GM20000 (cell line): ENCODE measurements at regions not wholly inside any gene's neighbourhood (a gene's known extent, or its start where the extent isn't known, plus 50 kb on each side); places are given as distances from the start of the nearest gene placed in this dataset.
"Not testable (repeated sequence)": the region's sequence is repeated elsewhere in the genome, so short reads cannot be mapped to it uniquely, and the experiment has no call there.

Experiments
- DNase-seq: peaks from one replicate; pipeline ENCODE4 v3.0.0; 2012; ENCODE audit warnings: low spot score
- CTCF ChIP-seq: IDR thresholded peaks from 2 replicates; pipeline ENCODE4 v1.5.1; 2012; ENCODE audit warnings: mild to moderate bottlenecking, control low read depth; ENCODE audit errors: extremely low read depth, missing control alignments

GRCh38 chr21:27323331-27323730 is 356.4 kb upstream of the ADAMTS5 start:
- TF ChIP-seq CTCF, result no peak
- DNase-seq, result no peak

- no peak for DNase-seq
- no peak for TF ChIP-seq CTCF
These were observed 354.9 kb upstream of the ADAMTS5 start for GRCh38 chr21:27321791-27322190.

GRCh38 chr21:27320868-27321267 is 354.0 kb upstream of the ADAMTS5 start:
- TF ChIP-seq CTCF, result no peak
- no peak for DNase-seq

- DNase-seq, result not testable (repeated sequence)
These were observed 350.7 kb upstream of the ADAMTS5 start for GRCh38 chr21:27317601-27318000.

GRCh38 chr21:27315373-27315772 is 348.5 kb upstream of the ADAMTS5 start:
- TF ChIP-seq CTCF, result no peak
- DNase-seq, result no peak

- DNase-seq, result no peak
- no peak for TF ChIP-seq CTCF
These were observed 347.2 kb upstream of the ADAMTS5 start for GRCh38 chr21:27314131-27314530.

GRCh38 chr21:27306791-27307775 is 340.2 kb upstream of the ADAMTS5 start:
- no peak for TF ChIP-seq CTCF
- no peak for DNase-seq

GRCh38 chr21:27306206-27306605 is 339.3 kb upstream of the ADAMTS5 start:
- no peak for DNase-seq
- no peak for TF ChIP-seq CTCF
